Neural progenitor cell (in vitro differentiated cells): ENCODE measurements at regions not wholly inside any gene's neighbourhood (a gene's known extent, or its start where the extent isn't known, plus 50 kb on each side); places are given as distances from the start of the nearest gene placed in this dataset.

Source experiments
- DNase-seq: peaks from one replicate; pipeline ENCODE4 v3.0.0-alpha.2; 2016; ENCODE audit warnings: low spot score
- H2AFZ ChIP-seq: fragments of 200-600 bp; sonication (generic); replicated peaks from 2 replicates; pipeline ENCODE4 v1.6.1; 2016; ENCODE audit warnings: antibody characterized with exemption
- H3F3A ChIP-seq: fragments of 200-600 bp; sonication (generic); 2 replicates; pipeline ENCODE4 v1.6.1; 2016; ENCODE audit warnings: antibody characterized with exemption, low read depth
- H3K27ac ChIP-seq: fragments of 200-600 bp; sonication (generic); 2 replicates; pipeline ENCODE4 v1.5.1; 2016; ENCODE audit warnings: mild to moderate bottlenecking
- H3K27me3 ChIP-seq: fragments of 200-600 bp; sonication (generic); 2 replicates; pipeline ENCODE4 v1.6.1; 2016; ENCODE audit warnings: mild to moderate bottlenecking, moderate library complexity
- H3K36me3 ChIP-seq: fragments of 200-600 bp; sonication (generic); 2 replicates; pipeline ENCODE4 v1.5.1; 2016
- H3K4me1 ChIP-seq: fragments of 200-600 bp; sonication (generic); 2 replicates; pipeline ENCODE4 v1.6.1; 2016; ENCODE audit warnings: mixed run types
- H3K4me2 ChIP-seq: fragments of 200-600 bp; sonication (generic); 2 replicates; pipeline ENCODE4 v1.6.1; 2016
- H3K4me3 ChIP-seq: fragments of 200-600 bp; sonication (generic); 2 replicates; pipeline ENCODE4 v1.5.1; 2016
- H3K79me2 ChIP-seq: fragments of 200-600 bp; sonication (generic); 2 replicates; pipeline ENCODE4 v1.6.1; 2016; ENCODE audit warnings: low read depth
- H3K9ac ChIP-seq: fragments of 200-600 bp; sonication (generic); 2 replicates; pipeline ENCODE4 v1.6.1; 2016
- H3K9me3 ChIP-seq: fragments of 200-600 bp; sonication (generic); 2 replicates; pipeline ENCODE4 v1.5.1; 2016; ENCODE audit warnings: low read depth
- H4K20me1 ChIP-seq: fragments of 200-600 bp; sonication (generic); 2 replicates; pipeline ENCODE4 v1.6.1; 2016; ENCODE audit warnings: low read depth
- H3K27ac Mint-ChIP-seq: 3 replicates; pipeline ENCODE4 v1.8.0; 2021; ENCODE audit warnings: mixed read lengths
- H3K27me3 Mint-ChIP-seq: 2 replicates; pipeline ENCODE4 v1.8.0; 2022; ENCODE audit warnings: low read depth, mild to moderate bottlenecking, inconsistent platforms, moderate library complexity, mixed read lengths; ENCODE audit not compliant: insufficient read depth
- H3K36me3 Mint-ChIP-seq: 3 replicates; pipeline ENCODE4 v1.8.0; 2021; ENCODE audit warnings: mixed read lengths
- H3K4me1 Mint-ChIP-seq: 3 replicates; pipeline ENCODE4 v1.8.0; 2021; ENCODE audit warnings: mixed read lengths
- H3K4me3 Mint-ChIP-seq: 3 replicates; pipeline ENCODE4 v1.8.0; 2021; ENCODE audit warnings: mild to moderate bottlenecking, moderate library complexity, mixed read lengths
- H3K9me3 Mint-ChIP-seq: 3 replicates; pipeline ENCODE4 v1.8.0; 2020; ENCODE audit warnings: mixed read lengths
- EZH2 ChIP-seq: fragments of 200-600 bp; sonication (generic); IDR thresholded peaks from 2 replicates; pipeline ENCODE4 v1.6.1; 2017; ENCODE audit warnings: antibody characterized with exemption, mild to moderate bottlenecking, moderate library complexity
- EZH2phosphoT487 ChIP-seq: fragments of 200-600 bp; sonication (generic); IDR thresholded peaks from 2 replicates; pipeline ENCODE4 v1.6.1; 2017; ENCODE audit warnings: antibody characterized with exemption
- TF ChIP-seq, protein P1 (sequence below): fragments of 200-600 bp; sonication (generic); IDR thresholded peaks from 2 replicates; pipeline ENCODE4 v1.5.1; 2017; ENCODE audit warnings: antibody characterized with exemption, mild to moderate bottlenecking

DNA sequence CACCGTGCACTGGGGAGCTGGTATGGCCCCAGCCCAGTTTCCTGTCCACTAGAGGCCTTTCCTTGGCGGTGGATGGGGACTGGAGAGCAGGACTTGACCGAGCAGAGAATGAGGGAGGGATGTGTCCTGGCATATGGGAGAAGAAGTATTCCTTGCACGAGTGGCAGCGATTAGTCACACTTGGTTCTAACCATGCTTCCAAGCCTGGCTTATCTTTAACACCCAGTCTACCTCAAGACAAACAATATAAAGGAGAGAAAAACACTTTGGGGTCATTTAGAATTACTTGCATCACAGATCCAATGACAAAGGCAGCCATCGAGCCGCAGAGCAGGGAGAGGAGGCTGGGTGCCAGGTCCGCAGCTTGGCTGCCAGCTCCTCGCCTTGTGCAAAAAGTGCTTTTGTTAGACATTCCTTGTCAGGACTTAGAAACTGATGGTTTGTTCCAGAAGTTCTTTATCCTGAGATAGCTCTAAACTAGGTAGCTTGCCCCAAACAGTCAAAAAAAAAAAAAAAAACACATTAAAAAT, 214.9 kb upstream of the GMDS start:
- Histone ChIP-seq H3F3A (no peaks in the 10 kb centered on the region), H3K4me3 (no peak overlapping the region), H3K4me1 (no peaks in the 10 kb centered on the region), H3K79me2 (no peaks in the 10 kb centered on the region), H2AFZ (no peak overlapping the region), H3K27me3 (no peaks in the 10 kb centered on the region), H3K4me2 (no peak overlapping the region), H3K36me3 (no peaks in the 10 kb centered on the region), H3K9me3 (no peaks in the 10 kb centered on the region), H4K20me1 (no peaks in the 10 kb centered on the region), H3K9ac (no peak overlapping the region), H3K27ac (no peak overlapping the region)
- H3K27ac Mint-ChIP-seq = no peak overlapping the region
- no peak for TF ChIP-seq EZH2phosphoT487
- no peak for TF ChIP-seq EZH2
- TF ChIP-seq, protein P1, sequence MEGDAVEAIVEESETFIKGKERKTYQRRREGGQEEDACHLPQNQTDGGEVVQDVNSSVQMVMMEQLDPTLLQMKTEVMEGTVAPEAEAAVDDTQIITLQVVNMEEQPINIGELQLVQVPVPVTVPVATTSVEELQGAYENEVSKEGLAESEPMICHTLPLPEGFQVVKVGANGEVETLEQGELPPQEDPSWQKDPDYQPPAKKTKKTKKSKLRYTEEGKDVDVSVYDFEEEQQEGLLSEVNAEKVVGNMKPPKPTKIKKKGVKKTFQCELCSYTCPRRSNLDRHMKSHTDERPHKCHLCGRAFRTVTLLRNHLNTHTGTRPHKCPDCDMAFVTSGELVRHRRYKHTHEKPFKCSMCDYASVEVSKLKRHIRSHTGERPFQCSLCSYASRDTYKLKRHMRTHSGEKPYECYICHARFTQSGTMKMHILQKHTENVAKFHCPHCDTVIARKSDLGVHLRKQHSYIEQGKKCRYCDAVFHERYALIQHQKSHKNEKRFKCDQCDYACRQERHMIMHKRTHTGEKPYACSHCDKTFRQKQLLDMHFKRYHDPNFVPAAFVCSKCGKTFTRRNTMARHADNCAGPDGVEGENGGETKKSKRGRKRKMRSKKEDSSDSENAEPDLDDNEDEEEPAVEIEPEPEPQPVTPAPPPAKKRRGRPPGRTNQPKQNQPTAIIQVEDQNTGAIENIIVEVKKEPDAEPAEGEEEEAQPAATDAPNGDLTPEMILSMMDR = no peak
- H3K4me1 Mint-ChIP-seq = peaks cover 3% of the 10 kb centered on the region
- no peak overlapping the region for H3K4me3 Mint-ChIP-seq
- H3K36me3 Mint-ChIP-seq = no peaks in the 10 kb centered on the region
- no peaks in the 10 kb centered on the region for H3K9me3 Mint-ChIP-seq
- H3K27me3 Mint-ChIP-seq = peaks cover 9% of the 10 kb centered on the region
- DNase-seq = no peak

DNA sequence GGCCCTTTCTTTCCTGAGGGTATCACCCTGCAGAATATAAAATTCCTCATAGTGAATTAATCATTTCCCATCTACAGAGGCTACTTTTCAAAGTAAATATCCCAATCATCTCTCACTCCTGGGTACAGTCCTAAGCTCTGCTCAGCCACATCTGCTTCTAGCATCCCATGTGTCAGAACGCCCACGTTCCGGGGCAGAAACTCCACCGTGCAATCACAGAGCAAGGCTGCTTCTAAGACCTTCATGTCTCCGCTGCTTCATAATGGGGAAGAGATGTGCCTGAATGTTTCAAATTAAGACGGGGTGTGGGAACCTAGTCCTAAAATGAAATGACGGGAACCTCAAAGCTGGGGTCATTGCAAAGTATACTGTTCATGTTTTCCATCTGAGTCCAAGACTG, 208.8 kb upstream of the GMDS start:
- no peak overlapping the region for H3K4me3 ChIP-seq
- no peak overlapping the region for H3K4me2 ChIP-seq
- H4K20me1 ChIP-seq = no peaks in the 10 kb centered on the region
- DNase-seq = no peak
- H3K36me3 ChIP-seq = no peaks in the 10 kb centered on the region
- peaks cover 27% of the 10 kb centered on the region for H3K27me3 ChIP-seq
- no peaks in the 10 kb centered on the region for H3F3A ChIP-seq
- no peaks in the 10 kb centered on the region for H3K9me3 Mint-ChIP-seq
- H3K36me3 Mint-ChIP-seq = no peaks in the 10 kb centered on the region
- no peaks in the 10 kb centered on the region for H3K4me1 ChIP-seq
- peaks cover 17% of the 10 kb centered on the region for H3K4me1 Mint-ChIP-seq
- no peaks in the 10 kb centered on the region for H3K79me2 ChIP-seq
- H3K9me3 ChIP-seq = no peaks in the 10 kb centered on the region
- no peak overlapping the region for H2AFZ ChIP-seq
- H3K27me3 Mint-ChIP-seq = no peaks in the 10 kb centered on the region
- no peak overlapping the region for H3K27ac Mint-ChIP-seq
- TF ChIP-seq EZH2 = no peak
- TF ChIP-seq, protein P1 = no peak
- no peak overlapping the region for H3K27ac ChIP-seq
- H3K4me3 Mint-ChIP-seq = no peak overlapping the region
- H3K9ac ChIP-seq = no peak overlapping the region

DNA sequence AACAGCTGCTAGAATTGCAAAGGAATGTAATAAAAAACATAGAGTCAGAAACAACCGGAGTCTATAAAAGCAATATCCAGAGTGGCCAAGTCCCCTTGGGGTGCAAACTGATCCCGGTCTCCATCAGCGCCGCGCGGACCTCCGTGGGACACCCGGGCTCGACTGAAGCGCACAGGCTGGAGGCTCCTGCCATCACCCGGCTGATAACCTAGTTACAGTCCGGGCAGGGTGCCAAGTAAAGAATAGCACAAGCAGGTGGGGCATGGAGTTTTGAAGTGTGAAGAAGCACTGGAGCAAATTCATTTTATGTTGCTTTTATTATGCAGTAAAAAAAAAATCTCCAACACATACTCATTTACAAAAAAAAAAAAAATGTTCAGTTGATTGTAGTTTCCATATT, 205.1 kb upstream of the GMDS start:
- no peak overlapping the region for H3K27ac ChIP-seq
- H3K4me3 ChIP-seq = no peak overlapping the region
- no peaks in the 10 kb centered on the region for H3K27me3 Mint-ChIP-seq
- H3K9me3 Mint-ChIP-seq = no peaks in the 10 kb centered on the region
- H4K20me1 ChIP-seq = no peaks in the 10 kb centered on the region
- H2AFZ ChIP-seq = no peak overlapping the region
- no peak overlapping the region for H3K4me2 ChIP-seq
- H3K79me2 ChIP-seq = no peaks in the 10 kb centered on the region
- H3F3A ChIP-seq = no peaks in the 10 kb centered on the region
- H3K27me3 ChIP-seq = peaks cover 35% of the 10 kb centered on the region
- H3K4me3 Mint-ChIP-seq = no peak overlapping the region
- no peaks in the 10 kb centered on the region for H3K36me3 Mint-ChIP-seq
- H3K36me3 ChIP-seq = no peaks in the 10 kb centered on the region
- TF ChIP-seq, protein P1 = no peak
- no peak for TF ChIP-seq EZH2phosphoT487
- no peak for TF ChIP-seq EZH2
- H3K27ac Mint-ChIP-seq = no peak overlapping the region
- H3K4me1 Mint-ChIP-seq = peaks cover 17% of the 10 kb centered on the region
- no peaks in the 10 kb centered on the region for H3K9me3 ChIP-seq
- no peaks in the 10 kb centered on the region for H3K4me1 ChIP-seq
- no peak for DNase-seq
- H3K9ac ChIP-seq = no peak overlapping the region
